ENCODE measurements at regions not wholly inside any gene's neighbourhood (a gene's known extent, or its start where the extent isn't known, plus 50 kb on each side); places are given as distances from the start of the nearest gene placed in this dataset.

- Histone ChIP-seq H3K36me3 (no peaks in the 10 kb centered on the region), H3K9me3 (no peaks in the 10 kb centered on the region), H3K27ac (no peak overlapping the region), H3K4me3 (no peak overlapping the region), H3K27me3 (replicated peaks; ENCODE audit: insufficient read depth) (no peaks in the 10 kb centered on the region), H3K4me1 (ENCODE audit: control insufficient read depth in 1 of 2, low read depth in 2 of 2) (no peaks in the 10 kb centered on the region)
- no peak for DNase-seq (ENCODE audit: low spot score)
- no peak for TF ChIP-seq CTCF (IDR thresholded peaks at IDR 0.05)
- ATAC-seq (ENCODE audit: insufficient number of reproducible peaks, low FRiP score, low read depth): no peak
These were observed 352.2 kb upstream of the AMELY start for GRCh38 chrY:7263773-7264172.

GRCh38 chrY:7262531-7262930 lies 351.0 kb upstream of the AMELY start:
- no peak overlapping the region for H3K4me3 ChIP-seq
- H3K27ac ChIP-seq: no peak overlapping the region
- no peak for TF ChIP-seq CTCF (IDR thresholded peaks at IDR 0.05)
- ATAC-seq (ENCODE audit: insufficient number of reproducible peaks, low FRiP score, low read depth): no peak
- no peaks in the 10 kb centered on the region for H3K9me3 ChIP-seq
- H3K27me3 ChIP-seq (replicated peaks; ENCODE audit: insufficient read depth): no peaks in the 10 kb centered on the region
- no peak for DNase-seq (ENCODE audit: low spot score)
- no peaks in the 10 kb centered on the region for H3K4me1 ChIP-seq (ENCODE audit: control insufficient read depth in 1 of 2, low read depth in 2 of 2)
- no peaks in the 10 kb centered on the region for H3K36me3 ChIP-seq

GRCh38 chrY:7261254-7261653 lies 349.7 kb upstream of the AMELY start:
- no peaks in the 10 kb centered on the region for H3K36me3 ChIP-seq
- DNase-seq (ENCODE audit: low spot score): no peak
- no peak for TF ChIP-seq CTCF (IDR thresholded peaks at IDR 0.05)
- H3K27me3 ChIP-seq (replicated peaks; ENCODE audit: insufficient read depth): no peaks in the 10 kb centered on the region
- no peaks in the 10 kb centered on the region for H3K4me1 ChIP-seq (ENCODE audit: control insufficient read depth in 1 of 2, low read depth in 2 of 2)
- no peaks in the 10 kb centered on the region for H3K9me3 ChIP-seq
- H3K4me3 ChIP-seq: no peak overlapping the region
- ATAC-seq (ENCODE audit: insufficient number of reproducible peaks, low FRiP score, low read depth): no peak
- no peak overlapping the region for H3K27ac ChIP-seq

- Histone ChIP-seq H3K27ac (no peak overlapping the region), H3K9me3 (no peaks in the 10 kb centered on the region), H3K27me3 (replicated peaks; ENCODE audit: insufficient read depth) (no peaks in the 10 kb centered on the region), H3K4me1 (ENCODE audit: control insufficient read depth in 1 of 2, low read depth in 2 of 2) (no peaks in the 10 kb centered on the region), H3K4me3 (no peak overlapping the region), H3K36me3 (no peaks in the 10 kb centered on the region)
- no peak for TF ChIP-seq CTCF (IDR thresholded peaks at IDR 0.05)
- DNase-seq (ENCODE audit: low spot score) (no peak), ATAC-seq (ENCODE audit: insufficient number of reproducible peaks, low FRiP score, low read depth) (no peak)
These were observed 328.5 kb upstream of the AMELY start for GRCh38 chrY:7240101-7240500.

- peaks cover 0 to 14% of the 10 kb centered on the region in 2 donors for H3K4me1 ChIP-seq (ENCODE audit: control insufficient read depth in 1 of 2, low read depth in 2 of 2)
- H3K4me3 ChIP-seq: no peak overlapping the region
- no peaks in the 10 kb centered on the region for H3K36me3 ChIP-seq
- no peak for TF ChIP-seq CTCF (IDR thresholded peaks at IDR 0.05)
- no peaks in the 10 kb centered on the region for H3K27me3 ChIP-seq (replicated peaks; ENCODE audit: insufficient read depth)
- DNase-seq (ENCODE audit: low spot score) (no peak), ATAC-seq (ENCODE audit: insufficient number of reproducible peaks, low FRiP score, low read depth) (no peak)
- H3K27ac ChIP-seq: no peak overlapping the region
- no peaks in the 10 kb centered on the region for H3K9me3 ChIP-seq
These were observed 300.4 kb upstream of the AMELY start for GRCh38 chrY:7211971-7212370.
